Activated CD4-positive, alpha-beta T cell treated with anti-CD3 and anti-CD28 coated beads, Interleukin-2, amount 50 U/mL, for 4 hours (primary cell): ENCODE measurements at regions not wholly inside any gene's neighbourhood (a gene's known extent, or its start where the extent isn't known, plus 50 kb on each side); places are given as distances from the start of the nearest gene placed in this dataset.

Source experiments
- DNase-seq, 2 experiments: peaks; one replicate each; pipeline ENCODE4 v3.0.0-alpha.2; 2020

DNA sequence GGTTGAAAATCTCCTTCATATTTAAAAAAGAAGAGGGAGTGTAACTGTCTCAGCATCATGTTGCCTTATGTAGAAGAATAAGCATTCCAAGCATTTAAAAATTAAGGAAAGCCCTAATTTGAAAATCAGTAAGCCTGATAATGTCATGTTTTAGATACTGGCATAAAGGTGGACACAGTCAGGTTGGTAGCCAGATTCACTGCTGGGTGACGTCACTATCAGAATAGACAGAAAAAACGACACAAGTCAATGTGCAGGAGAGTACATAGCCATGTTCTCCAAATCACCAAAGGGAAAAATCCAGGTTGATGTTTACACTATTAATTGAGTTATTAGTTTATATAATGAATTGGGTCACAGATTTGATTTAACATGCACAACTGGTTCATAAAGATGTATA, 50.8 kb upstream of the POU3F2 start:
- no peak for DNase-seq
